ENCODE measurements at regions not wholly inside any gene's neighbourhood (a gene's known extent, or its start where the extent isn't known, plus 50 kb on each side); places are given as distances from the start of the nearest gene placed in this dataset.

GRCh38 chr5:130272837-130273236 is 368.6 kb downstream of the CHSY3 start:
- Histone ChIP-seq H4K20me1 (ENCODE audit: insufficient read depth, low read length) (no peaks in the 10 kb centered on the region), H3K9ac (ENCODE audit: insufficient read depth, low read length, poor library complexity, severe bottlenecking) (no peak overlapping the region), H3K9me3 (replicated peaks in 1 of 2; ENCODE audit: control insufficient read depth in 1 of 2, insufficient read depth in 1 of 2, low read length in 2 of 2) (peaks cover 0 to 8% of the 10 kb centered on the region in 2 donors), H3K4me3 (replicated peaks in 1 of 3; ENCODE audit: low read depth in 2 of 3, low read length in 3 of 3) (no peak overlapping the region), H3K27me3 (ENCODE audit: control insufficient read depth in 2 of 2, insufficient read depth in 2 of 2, low read length in 2 of 2) (no peaks in the 10 kb centered on the region), H2AFZ (ENCODE audit: insufficient read depth, low read depth, low read length, poor library complexity, severe bottlenecking) (no peak overlapping the region), H3K36me3 (replicated peaks in 1 of 2; ENCODE audit: control insufficient read depth in 1 of 2, insufficient read depth in 2 of 2, low read length in 2 of 2) (no peaks in the 10 kb centered on the region), H3K27ac (ENCODE audit: low read depth in 1 of 2, low read length in 2 of 2) (no peak overlapping the region), H3K79me2 (ENCODE audit: insufficient read depth, low read length) (no peaks in the 10 kb centered on the region), H3K4me2 (replicated peaks; ENCODE audit: extremely low read depth, low read length, poor library complexity, severe bottlenecking) (no peak overlapping the region), H3K4me1 (ENCODE audit: control insufficient read depth in 1 of 2, insufficient read depth in 2 of 2, low read length in 2 of 2) (no peaks in the 10 kb centered on the region)
- H3K4me3 Mint-ChIP-seq = no peak overlapping the region
- no peaks in the 10 kb centered on the region for H3K36me3 Mint-ChIP-seq
- intact Hi-C loops (cut with micrococcal nuclease) = no loop called here
- no peak overlapping the region for H3K27ac Mint-ChIP-seq
- TF ChIP-seq CTCF (IDR thresholded peaks at IDR 0.05) = no peak
- H3K27me3 Mint-ChIP-seq (ENCODE audit: low read depth in 3 of 3) = peaks cover 0 to 1% (median 0%) of the 10 kb centered on the region in 3 donors
- DNase-seq = no peak
- peaks cover 3% of the 10 kb centered on the region for H3K4me1 Mint-ChIP-seq
- WGBS (ENCODE audit: insufficient coverage) = no CpG with 5 or more reads among the region's 2 CpGs
- peaks cover 0 to 4% (median 0%) of the 10 kb centered on the region in 7 donors for H3K9me3 Mint-ChIP-seq

- H3K27me3 Mint-ChIP-seq (ENCODE audit: low read depth in 3 of 3) = peaks cover 0 to 1% (median 0%) of the 10 kb centered on the region in 3 donors
- no peaks in the 10 kb centered on the region for H3K36me3 ChIP-seq (replicated peaks in 1 of 2; ENCODE audit: control insufficient read depth in 1 of 2, insufficient read depth in 2 of 2, low read length in 2 of 2)
- no peak overlapping the region for H3K9ac ChIP-seq (ENCODE audit: insufficient read depth, low read length, poor library complexity, severe bottlenecking)
- no peaks in the 10 kb centered on the region for H4K20me1 ChIP-seq (ENCODE audit: insufficient read depth, low read length)
- no peak overlapping the region for H3K27ac Mint-ChIP-seq
- H3K4me2 ChIP-seq (replicated peaks; ENCODE audit: extremely low read depth, low read length, poor library complexity, severe bottlenecking) = no peak overlapping the region
- intact Hi-C loops (cut with micrococcal nuclease) = no loop called here
- peaks cover 3% of the 10 kb centered on the region for H3K4me1 Mint-ChIP-seq
- H3K79me2 ChIP-seq (ENCODE audit: insufficient read depth, low read length) = no peaks in the 10 kb centered on the region
- H3K9me3 Mint-ChIP-seq = peaks cover 0 to 2% (median 0%) of the 10 kb centered on the region in 7 donors
- no peak overlapping the region for H3K27ac ChIP-seq (ENCODE audit: low read depth in 1 of 2, low read length in 2 of 2)
- H3K36me3 Mint-ChIP-seq = no peaks in the 10 kb centered on the region
- no peaks in the 10 kb centered on the region for H3K4me1 ChIP-seq (ENCODE audit: control insufficient read depth in 1 of 2, insufficient read depth in 2 of 2, low read length in 2 of 2)
- no peak overlapping the region for H3K4me3 Mint-ChIP-seq
- no peak for DNase-seq
- no peaks in the 10 kb centered on the region for H3K27me3 ChIP-seq (ENCODE audit: control insufficient read depth in 2 of 2, insufficient read depth in 2 of 2, low read length in 2 of 2)
- no peak overlapping the region for H3K4me3 ChIP-seq (replicated peaks in 1 of 3; ENCODE audit: low read depth in 2 of 3, low read length in 3 of 3)
- TF ChIP-seq CTCF (IDR thresholded peaks at IDR 0.05) = no peak
- no peak overlapping the region for H2AFZ ChIP-seq (ENCODE audit: insufficient read depth, low read depth, low read length, poor library complexity, severe bottlenecking)
- no peaks in the 10 kb centered on the region for H3K9me3 ChIP-seq (replicated peaks in 1 of 2; ENCODE audit: control insufficient read depth in 1 of 2, insufficient read depth in 1 of 2, low read length in 2 of 2)
Observed at GRCh38 chr5:130270786-130271185, 366.5 kb downstream of the CHSY3 start.
